ENCODE measurements at regions not wholly inside any gene's neighbourhood (a gene's known extent, or its start where the extent isn't known, plus 50 kb on each side); places are given as distances from the start of the nearest gene placed in this dataset.

- TF ChIP-seq, protein P1, sequence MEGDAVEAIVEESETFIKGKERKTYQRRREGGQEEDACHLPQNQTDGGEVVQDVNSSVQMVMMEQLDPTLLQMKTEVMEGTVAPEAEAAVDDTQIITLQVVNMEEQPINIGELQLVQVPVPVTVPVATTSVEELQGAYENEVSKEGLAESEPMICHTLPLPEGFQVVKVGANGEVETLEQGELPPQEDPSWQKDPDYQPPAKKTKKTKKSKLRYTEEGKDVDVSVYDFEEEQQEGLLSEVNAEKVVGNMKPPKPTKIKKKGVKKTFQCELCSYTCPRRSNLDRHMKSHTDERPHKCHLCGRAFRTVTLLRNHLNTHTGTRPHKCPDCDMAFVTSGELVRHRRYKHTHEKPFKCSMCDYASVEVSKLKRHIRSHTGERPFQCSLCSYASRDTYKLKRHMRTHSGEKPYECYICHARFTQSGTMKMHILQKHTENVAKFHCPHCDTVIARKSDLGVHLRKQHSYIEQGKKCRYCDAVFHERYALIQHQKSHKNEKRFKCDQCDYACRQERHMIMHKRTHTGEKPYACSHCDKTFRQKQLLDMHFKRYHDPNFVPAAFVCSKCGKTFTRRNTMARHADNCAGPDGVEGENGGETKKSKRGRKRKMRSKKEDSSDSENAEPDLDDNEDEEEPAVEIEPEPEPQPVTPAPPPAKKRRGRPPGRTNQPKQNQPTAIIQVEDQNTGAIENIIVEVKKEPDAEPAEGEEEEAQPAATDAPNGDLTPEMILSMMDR (IDR thresholded peaks at IDR 0.05; ENCODE audit: low read length), result no peak
- TF ChIP-seq EZH2 (optimal IDR thresholded peaks at IDR 0.05; ENCODE audit: low read depth, low read length), result no peak
Observed at GRCh38 chr10:29083096-29083495, 205.8 kb upstream of the LYZL1 start.
